ENCODE measurements at regions not wholly inside any gene's neighbourhood (a gene's known extent, or its start where the extent isn't known, plus 50 kb on each side); places are given as distances from the start of the nearest gene placed in this dataset.

DNA sequence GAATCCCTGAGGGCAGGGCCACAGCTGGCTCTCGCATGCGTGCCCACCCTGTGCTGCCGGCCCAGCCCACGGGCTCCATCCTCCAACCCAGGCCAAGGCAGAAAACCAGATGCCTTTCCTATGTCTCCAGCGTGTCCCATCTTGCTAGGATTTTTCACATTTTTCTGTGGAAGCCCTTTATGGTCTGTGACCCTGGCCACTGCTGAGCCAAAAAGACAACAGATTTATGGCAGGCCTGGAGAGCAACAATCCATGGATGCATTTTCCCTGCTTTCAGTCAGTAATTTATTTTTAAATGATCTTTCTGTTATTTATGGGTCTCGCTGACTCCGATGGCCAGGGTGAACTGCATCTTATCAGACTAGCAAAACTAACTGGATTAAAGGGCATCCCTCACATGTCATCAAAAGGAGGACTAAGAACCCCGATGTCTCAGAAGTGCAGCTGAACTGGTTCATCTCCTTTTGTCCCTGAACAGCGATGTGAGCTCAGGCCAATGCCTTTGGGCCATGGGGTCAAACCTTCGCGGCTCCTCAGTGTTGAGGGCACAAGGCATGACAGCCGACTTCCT is 346.0 kb downstream of the CYRIA start:
- Histone ChIP-seq H3K36me3 (ENCODE audit: insufficient read depth, insufficient read length, low read length) (no peaks in the 10 kb centered on the region), H3K27me3 (ENCODE audit: insufficient read depth, insufficient read length) (no peaks in the 10 kb centered on the region), H3K9ac (ENCODE audit: insufficient read length, low read depth) (no peak overlapping the region), H3K9me3 (ENCODE audit: insufficient read depth, low read length) (no peaks in the 10 kb centered on the region), H3K4me1 (ENCODE audit: insufficient read depth, insufficient read length) (peaks cover 8% of the 10 kb centered on the region), H3K4me3 (ENCODE audit: insufficient read length, low read depth) (no peak overlapping the region)
- no peak for DNase-seq (ENCODE audit: low read depth, low spot score)
- no peak for TF ChIP-seq ZNF274 (IDR thresholded peaks at IDR 0.05; ENCODE audit: low read depth, low read length)

DNA sequence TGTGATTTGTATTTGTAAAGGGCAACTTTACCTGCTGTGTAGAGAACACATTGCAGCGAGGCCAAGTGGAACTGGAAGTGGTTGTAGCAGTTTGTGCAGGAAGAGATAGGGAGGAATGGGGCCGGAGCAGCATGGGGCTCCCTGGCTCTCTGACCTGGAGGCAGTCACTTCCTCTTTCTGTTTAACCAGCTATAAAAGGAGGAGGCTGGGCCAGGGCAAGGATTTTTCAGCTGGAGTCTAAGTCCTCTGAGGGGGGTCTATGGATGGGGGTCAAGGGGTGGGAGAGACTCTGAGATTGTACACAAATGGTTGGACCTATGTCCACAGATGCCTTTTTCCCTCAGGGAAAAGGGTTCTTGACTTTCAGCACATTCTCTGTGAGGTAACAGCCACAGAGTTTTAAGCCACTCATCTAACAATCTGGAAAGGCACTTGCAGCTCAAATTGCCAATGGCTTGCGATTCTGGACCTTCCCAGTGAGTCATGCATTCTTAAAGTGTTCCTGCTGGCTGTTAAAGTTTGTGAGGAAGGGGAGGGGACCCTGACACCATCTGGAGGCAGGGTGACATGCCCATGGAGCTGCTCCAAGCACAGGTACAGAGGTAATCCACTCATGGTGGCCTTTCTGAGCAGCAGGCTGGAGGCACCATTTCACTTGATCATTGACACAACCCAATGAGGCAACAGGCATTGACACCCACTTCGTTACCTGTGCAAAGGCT is 347.0 kb downstream of the CYRIA start:
- DNase-seq (ENCODE audit: low read depth, low spot score), result no peak
- H3K27me3 ChIP-seq (ENCODE audit: insufficient read depth, insufficient read length), result no peaks in the 10 kb centered on the region
- H3K4me3 ChIP-seq (ENCODE audit: insufficient read length, low read depth), result no peak overlapping the region
- peaks cover 8% of the 10 kb centered on the region for H3K4me1 ChIP-seq (ENCODE audit: insufficient read depth, insufficient read length)
- no peaks in the 10 kb centered on the region for H3K9me3 ChIP-seq (ENCODE audit: insufficient read depth, low read length)
- no peaks in the 10 kb centered on the region for H3K36me3 ChIP-seq (ENCODE audit: insufficient read depth, insufficient read length, low read length)
- TF ChIP-seq SUZ12 (IDR thresholded peaks at IDR 0.05; ENCODE audit: extremely low read depth, insufficient read depth, insufficient read length) (no peak), ZNF274 (IDR thresholded peaks at IDR 0.05; ENCODE audit: low read depth, low read length) (no peak), YY1 (IDR thresholded peaks at IDR 0.05; ENCODE audit: insufficient read depth, insufficient read length) (no peak)
- H3K9ac ChIP-seq (ENCODE audit: insufficient read length, low read depth), result no peak overlapping the region

DNA sequence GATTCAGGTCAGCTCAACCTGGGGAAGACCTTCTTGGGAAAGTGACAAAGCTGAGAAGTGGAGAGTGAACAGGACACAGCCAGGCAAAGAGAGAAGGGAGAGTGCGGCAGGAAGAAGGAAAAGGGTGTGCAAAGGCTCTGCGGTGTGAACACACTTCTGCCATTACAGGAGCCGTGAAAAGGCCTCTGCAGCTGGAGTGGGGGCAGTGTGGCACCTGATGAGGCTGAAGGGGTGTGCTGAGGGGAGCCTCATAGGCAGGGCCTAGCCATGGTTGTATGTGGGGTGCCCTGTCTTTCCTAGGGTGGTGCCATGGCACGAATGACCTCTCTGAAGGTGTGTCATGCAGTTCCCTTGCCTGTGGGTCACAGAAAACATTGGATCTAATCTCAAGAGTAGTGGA is 347.6 kb downstream of the CYRIA start:
- H3K4me1 ChIP-seq (ENCODE audit: insufficient read depth, insufficient read length), result peaks cover 8% of the 10 kb centered on the region
- no peaks in the 10 kb centered on the region for H3K27me3 ChIP-seq (ENCODE audit: insufficient read depth, insufficient read length)
- no peak for DNase-seq (ENCODE audit: low read depth, low spot score)
- H3K36me3 ChIP-seq (ENCODE audit: insufficient read depth, insufficient read length, low read length), result no peaks in the 10 kb centered on the region
- no peak overlapping the region for H3K4me3 ChIP-seq (ENCODE audit: insufficient read length, low read depth)
- no peaks in the 10 kb centered on the region for H3K9me3 ChIP-seq (ENCODE audit: insufficient read depth, low read length)
- TF ChIP-seq SUZ12 (IDR thresholded peaks at IDR 0.05; ENCODE audit: extremely low read depth, insufficient read depth, insufficient read length), result no peak
- TF ChIP-seq ZNF274 (IDR thresholded peaks at IDR 0.05; ENCODE audit: low read depth, low read length), result no peak
- no peak for TF ChIP-seq YY1 (IDR thresholded peaks at IDR 0.05; ENCODE audit: insufficient read depth, insufficient read length)
- no peak overlapping the region for H3K9ac ChIP-seq (ENCODE audit: insufficient read length, low read depth)

DNA sequence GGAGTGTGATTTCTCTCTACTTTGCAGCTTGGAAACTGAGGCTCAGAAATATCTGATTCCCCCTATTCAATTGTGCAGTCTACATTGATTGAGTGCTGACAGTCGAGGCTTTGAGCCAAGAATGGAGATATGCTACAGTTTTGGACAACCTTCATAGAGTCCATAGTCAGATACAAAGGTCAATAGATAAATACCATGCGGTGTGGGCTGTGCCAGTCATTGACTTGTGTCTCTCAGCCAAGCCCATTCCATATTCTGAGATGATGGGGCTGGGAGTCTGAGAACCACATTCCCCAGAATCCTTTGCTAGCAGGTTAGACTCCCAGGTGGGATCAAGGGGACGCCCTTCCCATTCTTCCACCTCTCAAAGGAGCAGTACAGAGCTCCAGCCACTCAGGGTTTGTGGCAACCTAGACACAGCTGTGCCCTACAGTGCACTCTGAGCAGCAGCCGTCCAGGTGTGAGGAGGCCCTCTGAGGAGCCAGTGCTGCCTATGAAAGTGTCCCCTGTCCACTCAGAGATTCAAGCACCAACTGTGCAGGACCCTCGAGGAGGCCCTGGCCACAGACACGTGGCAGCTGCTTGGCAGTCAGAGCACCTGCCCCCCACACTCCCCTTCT is 348.3 kb downstream of the CYRIA start:
- TF ChIP-seq YY1 (IDR thresholded peaks at IDR 0.05; ENCODE audit: insufficient read depth, insufficient read length) (no peak), SUZ12 (IDR thresholded peaks at IDR 0.05; ENCODE audit: extremely low read depth, insufficient read depth, insufficient read length) (no peak), ZNF274 (IDR thresholded peaks at IDR 0.05; ENCODE audit: low read depth, low read length) (no peak)
- H3K9me3 ChIP-seq (ENCODE audit: insufficient read depth, low read length), result no peaks in the 10 kb centered on the region

DNA sequence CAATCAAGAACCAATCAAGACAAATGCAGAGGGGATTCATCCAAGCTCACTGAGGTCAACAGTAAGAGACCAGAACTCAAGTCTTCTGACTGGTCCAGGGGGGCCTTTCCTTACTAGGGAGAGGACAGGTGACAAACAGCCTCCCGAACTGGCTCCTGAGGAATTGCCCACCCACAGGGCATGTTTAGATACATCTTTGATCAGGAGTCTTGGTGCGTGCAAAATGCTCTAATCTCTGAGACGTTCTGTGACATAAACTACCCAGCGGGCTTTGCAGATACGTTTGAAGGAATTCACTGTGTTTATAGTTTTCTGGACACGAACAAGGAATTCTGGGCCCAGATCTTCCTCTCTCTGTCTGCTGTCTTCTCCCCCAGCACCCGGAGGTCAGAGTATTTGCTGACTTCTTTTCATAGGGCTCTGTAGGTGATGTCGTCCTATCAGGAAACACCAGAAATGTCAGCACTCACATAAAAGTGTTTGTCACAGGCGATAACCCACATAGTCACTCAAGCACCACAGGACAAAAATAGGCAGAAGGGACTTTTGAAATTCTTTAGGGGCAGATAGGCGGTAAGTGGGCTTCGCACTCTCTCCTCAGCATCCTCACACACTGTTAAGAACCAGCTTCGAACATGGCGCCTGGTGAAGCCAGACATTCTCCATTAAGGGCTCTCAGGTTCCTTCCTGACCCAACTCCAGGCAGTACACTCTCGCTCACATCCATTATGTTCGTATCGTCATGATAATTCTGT is 349.0 kb downstream of the CYRIA start:
- no peaks in the 10 kb centered on the region for H3K9me3 ChIP-seq (ENCODE audit: insufficient read depth, low read length)
- H3K4me3 ChIP-seq (ENCODE audit: insufficient read length, low read depth), result no peak overlapping the region
- peaks cover 8% of the 10 kb centered on the region for H3K4me1 ChIP-seq (ENCODE audit: insufficient read depth, insufficient read length)
- no peak overlapping the region for H3K9ac ChIP-seq (ENCODE audit: insufficient read length, low read depth)
- no peak for DNase-seq (ENCODE audit: low read depth, low spot score)
- TF ChIP-seq ZNF274 (IDR thresholded peaks at IDR 0.05; ENCODE audit: low read depth, low read length), result no peak
- no peak for TF ChIP-seq YY1 (IDR thresholded peaks at IDR 0.05; ENCODE audit: insufficient read depth, insufficient read length)
- TF ChIP-seq SUZ12 (IDR thresholded peaks at IDR 0.05; ENCODE audit: extremely low read depth, insufficient read depth, insufficient read length), result no peak
- H3K36me3 ChIP-seq (ENCODE audit: insufficient read depth, insufficient read length, low read length), result no peaks in the 10 kb centered on the region
- no peaks in the 10 kb centered on the region for H3K27me3 ChIP-seq (ENCODE audit: insufficient read depth, insufficient read length)

More for the DNA sequence above, 348.3 kb downstream of the CYRIA start:
- Histone ChIP-seq H3K9ac (ENCODE audit: insufficient read length, low read depth) (peak overlapping the region; percentile 12), H3K27me3 (ENCODE audit: insufficient read depth, insufficient read length) (no peaks in the 10 kb centered on the region), H3K4me1 (ENCODE audit: insufficient read depth, insufficient read length) (peaks cover 8% of the 10 kb centered on the region), H3K4me3 (ENCODE audit: insufficient read length, low read depth) (no peak overlapping the region), H3K36me3 (ENCODE audit: insufficient read depth, insufficient read length, low read length) (no peaks in the 10 kb centered on the region)
- no peak for DNase-seq (ENCODE audit: low read depth, low spot score)

DNA sequence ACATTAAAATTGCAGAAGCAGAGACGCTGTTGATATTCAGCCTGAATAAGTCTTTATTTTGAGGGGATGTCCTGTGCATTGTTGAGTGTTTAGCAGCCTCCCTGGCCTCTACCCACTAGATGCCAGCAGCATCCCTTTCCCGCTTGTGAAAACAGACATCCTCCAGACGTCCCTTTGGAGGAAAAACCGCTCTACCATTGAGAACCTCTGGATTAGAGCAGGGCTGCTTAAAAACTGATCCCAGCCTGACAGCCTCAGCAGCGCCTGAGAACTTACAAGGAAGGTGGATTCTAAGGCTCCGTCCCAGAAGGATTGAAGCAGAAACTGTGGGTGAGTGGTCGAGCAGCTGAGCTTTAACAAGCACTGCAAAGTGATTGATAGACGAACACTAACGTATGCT is 349.7 kb downstream of the CYRIA start:
- no peaks in the 10 kb centered on the region for H3K27me3 ChIP-seq (ENCODE audit: insufficient read depth, insufficient read length)
- no peak overlapping the region for H3K9ac ChIP-seq (ENCODE audit: insufficient read length, low read depth)
- no peaks in the 10 kb centered on the region for H3K36me3 ChIP-seq (ENCODE audit: insufficient read depth, insufficient read length, low read length)
- H3K4me1 ChIP-seq (ENCODE audit: insufficient read depth, insufficient read length), result peaks cover 8% of the 10 kb centered on the region
- TF ChIP-seq SUZ12 (IDR thresholded peaks at IDR 0.05; ENCODE audit: extremely low read depth, insufficient read depth, insufficient read length), result no peak
- TF ChIP-seq YY1 (IDR thresholded peaks at IDR 0.05; ENCODE audit: insufficient read depth, insufficient read length), result no peak
- no peaks in the 10 kb centered on the region for H3K9me3 ChIP-seq (ENCODE audit: insufficient read depth, low read length)
- no peak for DNase-seq (ENCODE audit: low read depth, low spot score)
- no peak overlapping the region for H3K4me3 ChIP-seq (ENCODE audit: insufficient read length, low read depth)

DNA sequence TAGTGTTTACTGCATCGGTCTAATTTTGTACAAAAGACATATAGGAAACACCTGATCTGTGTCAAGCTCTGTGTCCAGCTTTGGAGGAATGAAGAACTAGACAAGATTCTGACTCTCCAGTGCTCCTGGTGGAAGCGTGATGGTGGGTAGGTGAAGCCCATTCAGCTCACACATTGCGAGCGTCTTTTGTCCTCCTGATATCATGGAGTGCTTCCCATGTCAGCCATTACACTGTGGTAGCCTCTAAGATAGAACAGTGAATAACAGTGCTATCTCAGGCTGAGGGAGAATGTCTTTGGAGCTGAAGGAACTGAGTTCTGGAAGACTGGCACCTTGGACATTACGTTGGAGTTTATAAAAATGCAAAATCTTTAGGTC is 350.2 kb downstream of the CYRIA start:
- Histone ChIP-seq H3K9ac (ENCODE audit: insufficient read length, low read depth) (no peak overlapping the region), H3K27me3 (ENCODE audit: insufficient read depth, insufficient read length) (no peaks in the 10 kb centered on the region), H3K4me3 (ENCODE audit: insufficient read length, low read depth) (no peak overlapping the region), H3K9me3 (ENCODE audit: insufficient read depth, low read length) (no peaks in the 10 kb centered on the region), H3K4me1 (ENCODE audit: insufficient read depth, insufficient read length) (peaks cover 8% of the 10 kb centered on the region), H3K36me3 (ENCODE audit: insufficient read depth, insufficient read length, low read length) (no peaks in the 10 kb centered on the region)
- TF ChIP-seq YY1 (IDR thresholded peaks at IDR 0.05; ENCODE audit: insufficient read depth, insufficient read length) (no peak), SUZ12 (IDR thresholded peaks at IDR 0.05; ENCODE audit: extremely low read depth, insufficient read depth, insufficient read length) (no peak), ZNF274 (IDR thresholded peaks at IDR 0.05; ENCODE audit: low read depth, low read length) (no peak)
- DNase-seq (ENCODE audit: low read depth, low spot score), result no peak
